COLO668 (cell line): ENCODE measurements at regions not wholly inside any gene's neighbourhood (a gene's known extent, or its start where the extent isn't known, plus 50 kb on each side); places are given as distances from the start of the nearest gene placed in this dataset.
"Not testable (repeated sequence)": the region's sequence is repeated elsewhere in the genome, so short reads cannot be mapped to it uniquely, and the experiment has no call there.

ENCODE experiments used
- DNase-seq: peaks from one replicate; lab custom pipeline; 2025; ENCODE audit not compliant: unreplicated experiment; lab: John Stamatoyannopoulos, UW

DNA sequence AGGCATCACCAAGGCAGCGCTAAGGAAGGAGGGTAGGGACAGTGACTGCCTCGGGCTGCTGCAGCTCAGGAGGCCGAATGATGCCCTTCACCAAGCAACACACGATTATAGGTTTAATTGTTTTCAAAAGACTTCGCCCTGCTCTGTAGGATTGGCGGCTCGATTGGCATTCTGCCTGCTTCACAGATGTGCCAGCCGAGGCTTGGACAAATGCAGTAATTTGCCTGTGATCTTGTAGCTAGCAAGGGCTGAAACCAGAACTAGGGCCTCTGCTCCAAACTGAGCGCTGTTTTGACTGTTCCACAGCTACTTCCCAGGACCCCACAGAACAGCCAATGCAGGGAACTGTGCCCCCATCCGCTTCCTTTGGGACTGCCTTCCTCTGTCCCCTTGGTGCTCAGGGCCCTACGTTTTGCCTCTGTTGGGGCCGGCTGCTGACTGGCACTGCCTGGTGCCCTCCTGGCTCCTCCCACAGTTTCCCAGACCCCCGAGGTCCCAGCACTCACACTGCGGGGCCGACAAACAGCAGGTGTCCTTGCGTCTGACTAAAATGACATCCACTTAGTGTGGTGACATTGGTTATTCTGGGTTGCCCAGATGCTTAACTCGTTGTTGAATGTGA is 62.6 kb upstream of the EN2 start:
- no peak for DNase-seq

DNA sequence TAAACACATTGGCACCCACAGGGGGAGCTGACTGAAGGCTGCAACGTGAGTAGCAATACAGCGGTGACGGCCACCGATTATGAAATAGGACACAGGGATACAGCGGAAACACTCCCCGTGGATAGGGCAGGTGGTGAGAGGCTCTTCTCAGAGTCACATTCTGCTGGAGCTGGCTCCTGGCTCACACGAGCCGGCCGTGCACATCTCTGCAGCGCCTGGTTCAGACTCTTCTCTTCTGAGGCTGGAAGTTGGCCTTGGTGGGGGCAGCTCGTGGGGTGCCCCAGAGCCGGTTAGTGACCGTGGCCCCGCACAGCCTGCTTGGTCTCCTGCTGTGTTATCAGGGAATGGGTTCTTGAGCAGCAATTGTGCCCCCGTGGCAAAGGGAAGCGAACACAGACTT is 61.3 kb upstream of the EN2 start:
- no peak for DNase-seq

DNA sequence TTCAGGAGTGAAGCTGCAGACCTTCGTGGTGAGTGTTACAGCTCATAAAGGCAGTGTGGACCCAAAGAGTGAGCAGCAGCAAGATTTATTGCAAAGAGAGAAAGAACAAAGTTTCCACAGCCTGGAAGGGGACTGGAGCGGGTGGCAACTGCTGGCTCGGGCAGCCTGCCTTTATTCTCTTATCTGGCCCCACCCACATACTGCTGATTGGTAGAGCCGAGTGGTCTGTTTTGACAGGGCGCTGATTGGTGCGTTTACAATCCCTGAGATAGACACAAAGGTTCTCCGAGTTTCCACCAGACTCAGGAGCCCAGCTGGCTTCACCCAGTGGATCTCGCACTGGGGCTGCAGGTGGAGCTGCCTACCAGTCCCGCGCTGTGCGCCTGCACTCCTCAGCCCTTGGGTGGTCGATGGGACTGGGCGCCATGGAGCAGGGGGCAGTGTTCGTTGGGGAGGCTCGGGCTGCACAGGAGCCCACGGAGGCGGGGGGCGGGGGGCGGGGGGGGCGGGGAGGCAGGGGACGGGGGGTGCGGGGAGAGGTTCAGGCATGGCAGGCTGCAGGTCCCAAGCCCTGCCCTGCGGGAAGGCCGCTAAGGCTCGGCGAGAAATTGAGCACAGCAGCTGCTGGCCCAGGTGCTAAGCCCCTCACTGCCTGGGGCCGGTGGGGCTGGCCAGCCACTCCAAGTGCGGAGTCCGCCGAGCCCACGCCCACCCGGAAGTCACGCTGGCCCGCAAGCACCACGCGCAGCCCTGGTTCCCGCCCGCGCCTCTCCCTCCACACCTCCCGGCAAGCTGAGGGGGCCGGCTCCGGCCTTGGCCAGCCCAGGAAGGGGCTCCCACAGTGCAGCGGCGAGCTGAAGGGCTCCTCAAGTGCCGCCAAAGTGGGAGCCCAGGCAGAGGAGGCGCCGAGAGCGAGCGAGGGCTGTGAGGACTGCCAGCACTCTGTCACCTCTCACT is 59.9 kb upstream of the EN2 start:
- not testable (repeated sequence) for DNase-seq

DNA sequence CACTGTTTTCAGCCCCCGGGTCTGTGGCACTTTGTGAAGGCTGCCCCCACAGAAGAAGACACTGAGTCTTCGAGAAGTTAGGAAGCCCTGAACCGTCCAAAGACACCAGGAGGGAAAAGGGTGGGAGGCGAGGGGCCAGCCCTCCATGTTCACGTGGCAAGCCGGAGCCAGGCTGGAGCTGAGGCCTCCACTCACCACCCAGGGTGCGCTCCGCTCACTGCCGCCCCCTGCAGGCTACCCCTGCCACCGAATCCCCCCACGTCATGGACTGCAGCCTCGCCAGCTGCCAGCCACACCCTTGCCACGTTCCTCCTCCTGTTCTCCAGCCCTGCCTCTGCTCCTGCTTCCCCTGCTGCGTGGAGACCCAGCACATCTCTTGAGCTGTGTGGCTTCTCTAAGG is 59.0 kb upstream of the EN2 start:
- no peak for DNase-seq

DNA sequence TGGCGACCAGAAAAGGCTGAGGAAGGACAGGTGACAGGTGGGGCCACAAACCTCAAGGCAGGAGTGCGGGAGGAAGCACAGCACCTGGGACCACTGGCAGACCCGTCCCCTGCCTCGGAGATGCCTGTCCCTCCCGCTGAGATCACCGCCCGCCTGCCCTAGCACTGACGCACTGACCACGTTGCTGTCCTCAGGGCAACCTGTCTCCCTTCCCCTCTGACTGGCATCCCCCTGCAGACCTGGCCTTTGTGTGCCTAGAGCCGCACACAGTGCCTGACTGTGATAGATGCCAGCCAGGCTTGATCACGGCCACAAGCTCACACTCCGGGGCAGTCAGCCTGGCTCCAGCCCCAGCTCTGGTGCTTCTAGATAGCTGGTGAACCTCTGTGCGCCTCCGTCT is 58.4 kb upstream of the EN2 start:
- DNase-seq, result no peak

DNA sequence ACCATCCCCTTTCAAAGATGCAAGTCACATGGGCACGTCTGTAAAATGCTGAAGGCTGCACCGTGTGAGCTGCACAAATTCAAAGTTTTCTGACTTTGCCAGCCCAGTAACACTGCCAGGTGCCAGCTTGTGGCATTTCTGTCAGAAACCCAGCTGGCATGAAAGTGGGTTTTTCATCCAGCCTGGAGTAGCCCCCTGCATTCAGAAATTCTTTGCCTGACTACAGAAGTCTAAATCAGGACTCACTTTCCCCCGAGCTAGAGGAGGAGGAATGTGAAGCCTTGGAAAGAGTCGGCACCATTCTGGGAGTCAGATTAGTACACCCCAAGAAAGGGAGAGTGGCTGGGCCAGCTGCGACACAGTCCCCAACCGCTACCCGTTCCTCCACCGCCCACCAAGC is 56.7 kb upstream of the EN2 start:
- no peak for DNase-seq

DNA sequence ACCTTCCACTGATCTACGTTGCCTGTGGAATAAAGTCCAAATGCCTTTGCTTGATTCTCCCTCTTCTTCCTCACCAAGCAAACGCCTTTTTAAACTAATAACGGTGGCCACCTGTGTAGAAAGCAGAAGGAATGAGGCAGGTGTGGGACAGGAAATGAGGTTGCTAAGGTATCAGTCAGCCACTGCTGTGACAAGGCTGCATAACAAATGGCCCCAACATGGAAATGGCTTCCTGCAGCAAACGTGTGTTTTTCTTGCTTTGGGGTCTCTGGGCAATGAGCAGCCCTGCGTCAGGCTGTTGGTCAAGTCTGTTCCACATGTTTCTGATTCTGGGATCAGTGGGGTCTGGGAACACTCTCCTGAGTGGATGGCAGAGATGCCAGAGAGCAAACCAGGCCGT is 56.0 kb upstream of the EN2 start:
- DNase-seq, result no peak

DNA sequence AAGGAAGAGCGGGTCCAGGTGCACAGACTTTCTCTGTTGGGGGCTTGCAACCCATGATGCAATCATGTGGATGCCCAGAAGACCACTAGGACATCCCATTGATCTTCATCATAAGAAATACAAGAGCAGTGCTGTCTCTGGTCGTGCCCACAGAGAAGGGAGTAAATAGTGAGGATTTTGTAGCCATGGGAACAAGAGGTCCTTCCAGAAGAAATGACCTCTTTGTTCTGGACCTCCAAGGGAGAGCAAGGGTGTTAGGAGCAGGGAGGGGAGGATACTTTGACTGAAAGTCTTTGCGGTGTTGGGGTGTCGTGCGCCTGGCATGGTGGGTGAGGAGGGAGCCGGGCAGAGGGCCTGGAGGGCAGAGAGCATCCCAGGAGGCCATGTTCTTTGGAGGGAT is 55.0 kb upstream of the EN2 start:
- DNase-seq, result no peak

DNA sequence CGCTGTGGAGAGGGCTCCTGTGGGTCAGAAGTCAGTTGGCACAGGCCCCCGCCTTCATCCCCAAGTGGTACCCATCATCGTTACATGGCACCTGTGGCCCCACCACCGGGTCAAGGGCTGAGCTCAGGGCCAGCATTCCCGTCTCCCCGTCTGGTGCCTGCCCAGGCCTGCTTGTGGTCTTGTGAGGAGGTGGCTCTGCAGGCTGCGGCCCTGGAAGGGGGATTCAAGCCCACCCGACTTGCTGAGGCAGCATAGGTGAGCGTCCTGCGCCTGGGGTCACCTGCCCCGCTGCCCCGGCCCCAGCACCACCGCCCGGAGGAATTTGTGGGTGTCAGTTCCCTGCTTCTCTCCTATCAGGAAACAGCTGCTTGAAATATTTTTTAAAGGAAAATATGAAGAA is 53.0 kb upstream of the EN2 start:
- no peak for DNase-seq

DNA sequence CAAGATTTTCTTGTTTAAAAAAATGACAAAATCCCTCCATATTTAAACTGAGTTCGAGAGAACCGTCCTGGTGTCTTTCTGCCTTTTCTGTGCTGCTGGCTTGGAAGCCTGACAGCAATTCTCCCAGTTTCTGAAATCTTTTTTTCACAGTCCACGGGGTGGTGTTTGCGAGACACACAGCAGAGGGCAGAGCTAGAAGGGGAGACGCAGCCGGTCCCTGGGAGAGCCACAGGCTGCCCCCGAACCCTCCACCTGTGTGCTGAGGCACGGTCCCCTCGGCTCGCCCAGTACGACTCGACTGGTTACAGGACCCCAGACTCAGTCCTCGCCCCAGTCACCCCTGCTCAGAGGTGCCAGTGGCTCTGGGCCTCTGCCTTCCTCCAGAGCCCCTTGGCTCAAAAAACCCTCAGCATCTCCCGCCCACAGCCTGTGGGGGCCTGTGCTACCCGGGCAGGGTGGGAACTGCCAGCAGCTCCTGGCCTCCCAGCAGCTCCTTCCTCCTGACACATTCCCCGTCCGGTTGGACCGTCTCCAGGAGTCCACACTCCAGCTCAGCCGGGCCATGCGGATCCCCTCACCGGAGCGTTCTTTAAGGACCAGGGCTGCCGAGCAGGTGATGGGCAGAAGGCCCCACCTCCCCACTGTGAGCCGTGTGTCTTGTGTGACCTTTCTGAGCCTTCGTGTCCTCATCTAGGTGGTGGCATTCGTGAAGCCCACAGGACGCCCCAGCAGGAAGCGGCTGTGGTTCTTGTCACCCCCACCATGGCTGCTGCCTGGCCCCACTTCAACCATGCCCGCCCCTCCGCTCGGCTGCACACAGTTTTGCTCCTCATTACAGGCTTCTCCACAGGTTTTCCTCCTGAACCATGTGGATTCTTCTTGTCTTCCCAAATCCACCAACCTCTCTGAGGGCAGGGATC is 52.3 kb upstream of the EN2 start:
- no peak for DNase-seq

DNA sequence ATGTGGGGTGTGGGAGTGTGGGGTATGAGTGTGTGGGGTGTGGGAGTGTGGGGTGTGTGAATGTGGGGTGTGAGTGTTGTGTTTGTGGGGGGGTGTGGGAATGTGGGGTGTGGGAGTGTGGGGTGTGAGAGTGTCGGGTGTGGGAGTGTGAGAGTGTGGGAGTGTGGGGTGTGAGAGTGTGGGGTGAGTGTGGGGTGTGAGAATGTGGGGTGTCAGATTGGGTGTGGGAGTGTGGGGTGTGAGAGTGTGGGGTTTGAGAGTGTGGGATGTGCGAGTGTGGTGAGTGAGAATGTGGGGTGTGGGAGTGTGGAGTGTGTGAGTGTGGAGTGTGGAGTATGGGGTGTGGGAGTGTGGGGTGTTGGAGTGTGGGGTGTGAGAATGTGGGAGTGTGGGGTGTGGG is 50.1 kb upstream of the EN2 start:
- DNase-seq, result no peak
